B cell (primary cell): ENCODE measurements at regions not wholly inside any gene's neighbourhood (a gene's known extent, or its start where the extent isn't known, plus 50 kb on each side); places are given as distances from the start of the nearest gene placed in this dataset.

ENCODE experiments used
- ATAC-seq: fragments of 200-7000 bp; cut with Tn5 transposase; one replicate; pipeline ENCODE4 v1.10.0; 2021; ENCODE audit warnings: low read depth, mild to moderate bottlenecking, moderate number of reproducible peaks, moderate library complexity
- CTCF ChIA-PET: fragments of 350-600 bp; sonication (Branson Sonifier 250); formaldehyde crosslinking; loops from one replicate; lab custom pipeline; 2021; ENCODE audit warnings: antibody characterized with exemption, inconsistent platforms; lab: Charles Lee
- POLR2A ChIA-PET: fragments of 350-600 bp; sonication (Branson Sonifier 250); formaldehyde crosslinking; loops from one replicate; lab custom pipeline; 2021; ENCODE audit warnings: antibody characterized with exemption; lab: Charles Lee
- DNase-seq: peaks from one replicate; pipeline ENCODE4 v3.0.0; 2013
- H2AFZ ChIP-seq: 2 replicates; pipeline ENCODE4 v1.6.1; 2012; ENCODE audit warnings: mild to moderate bottlenecking, low read depth, low read length; ENCODE audit not compliant: insufficient read depth, poor library complexity, severe bottlenecking
- H3K27ac ChIP-seq, 2 donors: 1 replicate in 1 of 2; 2 replicates in 1 of 2; pipeline ENCODE4 v1.5.1; 2012 to 2013; ENCODE audit warnings: low read length in 2 of 2, mild to moderate bottlenecking in 2 of 2, moderate library complexity in 1 of 2
- H3K27me3 ChIP-seq, 4 experiments: fragments of 200-600 bp in 1 of 4; sonication (generic) in 1 of 4; replicated peaks in 1 of 4; 1 replicate in 2 of 4; 2 replicates in 2 of 4; pipeline versions ENCODE4 v1.6.1 to v1.7.0; 2013 to 2016; ENCODE audit warnings: low read length in 3 of 4, mild to moderate bottlenecking in 2 of 4, mixed read lengths in 1 of 4, moderate library complexity in 1 of 4; ENCODE audit not compliant: insufficient read depth in 4 of 4, control insufficient read depth in 3 of 4; ENCODE audit errors: control extremely low read depth in 1 of 4
- H3K36me3 ChIP-seq, 2 experiments: replicated peaks in 1 of 2; 1 replicate in 1 of 2; 2 replicates in 1 of 2; pipeline versions ENCODE4 v1.6.1 to v1.7.1; 2013; ENCODE audit warnings: low read length in 1 of 2; ENCODE audit not compliant: insufficient read depth in 2 of 2, control insufficient read depth in 1 of 2; ENCODE audit errors: control extremely low read depth in 1 of 2, extremely low read depth in 1 of 2
- H3K4me1 ChIP-seq, 2 donors: fragments of 200-600 bp in 1 of 2; sonication (generic) in 1 of 2; 1 replicate in 1 of 2; 2 replicates in 1 of 2; pipeline versions ENCODE4 v1.5.1 to v1.6.1; 2013 to 2017; ENCODE audit warnings: low read length in 2 of 2; ENCODE audit not compliant: control insufficient read depth in 2 of 2, insufficient read depth in 2 of 2
- H3K4me2 ChIP-seq: replicated peaks from 2 replicates; pipeline ENCODE3; 2012; ENCODE audit warnings: mild to moderate bottlenecking, low read depth, low read length; ENCODE audit not compliant: poor library complexity, severe bottlenecking
- H3K4me3 ChIP-seq, 5 experiments: fragments of 200-600 bp in 1 of 5; sonication (generic) in 1 of 5; 1 replicate in 3 of 5; 2 replicates in 2 of 5; pipeline versions ENCODE4 v1.5.1 to v1.7.0; 2011 to 2016; ENCODE audit warnings: low read length in 4 of 5, mild to moderate bottlenecking in 4 of 5, low read depth in 2 of 5, control low read depth in 1 of 5, moderate library complexity in 1 of 5; ENCODE audit not compliant: insufficient read depth in 1 of 5; ENCODE audit errors: control extremely low read depth in 1 of 5, extremely low read depth in 1 of 5
- H3K79me2 ChIP-seq: fragments of 200-600 bp; sonication (generic); one replicate; pipeline ENCODE4 v1.6.0; 2016; ENCODE audit warnings: low read length; ENCODE audit not compliant: control insufficient read depth, insufficient read depth
- H3K9ac ChIP-seq: fragments of 200-600 bp; sonication (generic); 2 replicates; pipeline ENCODE4 v1.6.1; 2017; ENCODE audit warnings: mild to moderate bottlenecking, low read length, moderate library complexity
- H3K9me3 ChIP-seq, 3 donors: one replicate each; pipeline versions ENCODE4 v1.6.1 to v1.7.1; 2013; ENCODE audit warnings: low read length in 2 of 3; ENCODE audit not compliant: control insufficient read depth in 2 of 3, insufficient read depth in 1 of 3; ENCODE audit errors: control extremely low read depth in 1 of 3
- H4K20me1 ChIP-seq: 2 replicates; pipeline ENCODE4 v1.6.0; 2012; ENCODE audit warnings: mild to moderate bottlenecking, low read length; ENCODE audit not compliant: insufficient read depth, control insufficient read depth, poor library complexity, severe bottlenecking
- H3K27ac Mint-ChIP-seq: one replicate; pipeline ENCODE4 v1.8.0; 2021; ENCODE audit warnings: mixed read lengths
- H3K27me3 Mint-ChIP-seq: one replicate; pipeline ENCODE4 v1.8.0; 2021; ENCODE audit warnings: mixed read lengths
- H3K4me1 Mint-ChIP-seq: one replicate; pipeline ENCODE4 v1.8.0; 2021; ENCODE audit warnings: mixed read lengths
- H3K4me3 Mint-ChIP-seq: one replicate; pipeline ENCODE4 v1.8.0; 2021; ENCODE audit warnings: mixed read lengths
- H3K9me3 Mint-ChIP-seq: one replicate; pipeline ENCODE4 v1.8.0; 2022; ENCODE audit warnings: mixed read lengths; ENCODE audit not compliant: insufficient read depth
- CTCF ChIP-seq: fragments of 200-600 bp; IDR thresholded peaks from one replicate; pipeline ENCODE4 v1.8.0; 2022; ENCODE audit warnings: antibody characterized with exemption, mild to moderate bottlenecking
- EZH2 ChIP-seq: IDR thresholded peaks from 2 replicates; pipeline ENCODE4 v1.6.1; 2012; ENCODE audit warnings: borderline replicate concordance, low read depth, mild to moderate bottlenecking, moderate library complexity, low read length; ENCODE audit not compliant: insufficient read depth, poor library complexity, severe bottlenecking
- WGBS: methylation state at CpG from one replicate; pipeline ENCODE4 v1.1.5; 2013; ENCODE audit warnings: missing lambda C conversion rate; ENCODE audit not compliant: insufficient coverage; 5-methylcytosine and 5-hydroxymethylcytosine counted together
- intact Hi-C: fragments of 100-400 bp; cut with micrococcal nuclease; formaldehyde crosslinking; loops from one replicate; pipeline ENCODE4 v1.10.0; 2022

- DNase-seq (no peak), ATAC-seq (no peak)
- Histone ChIP-seq H3K4me1 (no peaks in the 10 kb centered on the region), H2AFZ (no peak overlapping the region), H3K36me3 (no peaks in the 10 kb centered on the region), H3K9ac (no peak overlapping the region), H3K27ac (no peak overlapping the region), H3K79me2 (no peaks in the 10 kb centered on the region), H3K4me3 (no peak overlapping the region), H3K27me3 (no peaks in the 10 kb centered on the region), H3K9me3 (peaks cover 0 to 8% (median 4%) of the 10 kb centered on the region in 3 donors), H3K4me2 (no peak overlapping the region), H4K20me1 (no peaks in the 10 kb centered on the region)
- Mint-ChIP-seq H3K9me3 (peaks cover 3% of the 10 kb centered on the region), H3K27ac (no peak overlapping the region), H3K4me1 (no peaks in the 10 kb centered on the region), H3K4me3 (no peak overlapping the region), H3K27me3 (no peaks in the 10 kb centered on the region)
- TF ChIP-seq CTCF (no peak), EZH2 (no peak)
- CTCF ChIA-PET = no interaction called here
- WGBS = 95% methylated on average over 3 of the region's 3 CpGs
- POLR2A ChIA-PET = no interaction called here
- intact Hi-C loops = no loop called here
Measured at GRCh38 chr2:226017107-226017506, 617.6 kb downstream of the NYAP2 start.

GRCh38 chr2:226011716-226012450 is 612.4 kb downstream of the NYAP2 start:
- DNase-seq = no peak
- ChIA-PET CTCF (no interaction called here), POLR2A (no interaction called here)
- no peak overlapping the region for H3K4me3 ChIP-seq
- H3K4me1 Mint-ChIP-seq = no peaks in the 10 kb centered on the region
- H3K9me3 ChIP-seq = no peaks in the 10 kb centered on the region
- H3K9ac ChIP-seq = no peak overlapping the region
- no peak overlapping the region for H2AFZ ChIP-seq
- H3K4me2 ChIP-seq = no peak overlapping the region
- H4K20me1 ChIP-seq = no peaks in the 10 kb centered on the region
- H3K27me3 Mint-ChIP-seq = peaks cover 5% of the 10 kb centered on the region
- no peaks in the 10 kb centered on the region for H3K36me3 ChIP-seq
- no peak overlapping the region for H3K27ac Mint-ChIP-seq
- H3K27ac ChIP-seq = no peak overlapping the region
- ATAC-seq = no peak
- H3K79me2 ChIP-seq = no peaks in the 10 kb centered on the region
- intact Hi-C loops = no loop called here
- no peaks in the 10 kb centered on the region for H3K27me3 ChIP-seq
- 74% methylated on average over 5 of the region's 10 CpGs for WGBS
- no peak for TF ChIP-seq CTCF
- no peak for TF ChIP-seq EZH2
- no peak overlapping the region for H3K4me3 Mint-ChIP-seq
- H3K4me1 ChIP-seq = no peaks in the 10 kb centered on the region
- no peaks in the 10 kb centered on the region for H3K9me3 Mint-ChIP-seq
